Testis (tissue), 2 donors: ENCODE measurements at regions not wholly inside any gene's neighbourhood (a gene's known extent, or its start where the extent isn't known, plus 50 kb on each side); places are given as distances from the start of the nearest gene placed in this dataset.

Experiments
- CTCF ChIP-seq, 3 experiments: fragments of 450-650 bp in 2 of 3; fragments of 200-600 bp in 1 of 3; sonication (generic) in 1 of 3; IDR thresholded peaks; one replicate each; pipeline ENCODE4 v1.5.1; 2016 to 2019; ENCODE audit warnings: antibody characterized with exemption in 3 of 3, mild to moderate bottlenecking in 2 of 3, moderate library complexity in 1 of 3
- POLR2A ChIP-seq: fragments of 450-650 bp; IDR thresholded peaks from one replicate; pipeline ENCODE4 v1.6.1; 2017; ENCODE audit warnings: antibody characterized with exemption, mild to moderate bottlenecking, moderate library complexity

- no peak for TF ChIP-seq CTCF (IDR thresholded peaks at IDR 0.05)
- TF ChIP-seq POLR2A, result no peak
Observed at GRCh38 chr2:200186002-200186401, 120.5 kb upstream of the SPATS2L start.
